Fibroblast of lung (primary cell): ENCODE measurements at regions not wholly inside any gene's neighbourhood (a gene's known extent, or its start where the extent isn't known, plus 50 kb on each side); places are given as distances from the start of the nearest gene placed in this dataset.
A peak's percentile ranks its signal among the peaks of the same experiment; 100 is the strongest.

Source experiments
- DNase-seq, 2 donors: peaks; one replicate each; pipeline versions ENCODE4 v3.0.0 to v3.0.0-alpha.2; 2010; ENCODE audit warnings: low read depth in 2 of 2
- H2AFZ ChIP-seq: 2 replicates; pipeline ENCODE4 v1.5.1; 2012; ENCODE audit warnings: low read length, control low read depth, inconsistent platforms
- H3K27ac ChIP-seq: 2 replicates; pipeline ENCODE4 v1.5.1; 2011; ENCODE audit warnings: low read length, control low read depth; ENCODE audit not compliant: insufficient read depth
- H3K27me3 ChIP-seq: 2 replicates; pipeline ENCODE4 v1.5.1; 2011; ENCODE audit warnings: mild to moderate bottlenecking, low read length; ENCODE audit not compliant: control insufficient read depth, insufficient read depth
- H3K36me3 ChIP-seq: 2 replicates; pipeline ENCODE4 v1.5.1; 2011; ENCODE audit warnings: low read length; ENCODE audit not compliant: control insufficient read depth, insufficient read depth
- H3K4me1 ChIP-seq: 2 replicates; pipeline ENCODE4 v1.5.1; 2011; ENCODE audit warnings: low read length; ENCODE audit not compliant: control insufficient read depth, insufficient read depth; ENCODE audit errors: extremely low read depth
- H3K4me2 ChIP-seq: 2 replicates; pipeline ENCODE4 v1.5.1; 2011; ENCODE audit warnings: low read length, control low read depth; ENCODE audit not compliant: insufficient read depth; ENCODE audit errors: extremely low read depth
- H3K4me3 ChIP-seq, 4 experiments: fragments of 200-600 bp in 1 of 4; sonication (generic) in 1 of 4; replicated peaks in 1 of 4; 2 replicates each; pipeline ENCODE4 v1.5.1; 2011 to 2016; ENCODE audit warnings: low read length in 4 of 4, low read depth in 3 of 4, mild to moderate bottlenecking in 3 of 4, control low read depth in 2 of 4, inconsistent platforms in 1 of 4, mixed read lengths in 1 of 4; ENCODE audit not compliant: insufficient read depth in 1 of 4; ENCODE audit errors: control extremely low read depth in 1 of 4
- H3K79me2 ChIP-seq: 2 replicates; pipeline ENCODE4 v1.5.1; 2012; ENCODE audit warnings: mild to moderate bottlenecking, low read length, inconsistent platforms; ENCODE audit not compliant: control insufficient read depth, insufficient read depth
- H3K9ac ChIP-seq: 2 replicates; pipeline ENCODE4 v1.5.1; 2011; ENCODE audit warnings: mild to moderate bottlenecking, low read length, control low read depth; ENCODE audit not compliant: insufficient read depth
- H3K9me3 ChIP-seq: 2 replicates; pipeline ENCODE4 v1.5.1; 2012; ENCODE audit warnings: low read depth, low read length; ENCODE audit not compliant: control insufficient read depth, insufficient read depth
- H4K20me1 ChIP-seq: 2 replicates; pipeline ENCODE4 v1.5.1; 2011; ENCODE audit warnings: low read length; ENCODE audit not compliant: control insufficient read depth, insufficient read depth; ENCODE audit errors: extremely low read depth
- CTCF ChIP-seq, 2 donors: IDR thresholded peaks in 1 of 2; conservative IDR thresholded peaks in 1 of 2; 1 replicate in 1 of 2; 2 replicates in 1 of 2; pipeline ENCODE4 v1.5.1; 2011 to 2012; ENCODE audit warnings: low read length in 2 of 2, control low read depth in 1 of 2, inconsistent platforms in 1 of 2, low read depth in 1 of 2, mild to moderate bottlenecking in 1 of 2
- EZH2 ChIP-seq: IDR thresholded peaks from 2 replicates; pipeline ENCODE4 v1.5.1; 2012; ENCODE audit warnings: low read length, control low read depth, mild to moderate bottlenecking; ENCODE audit errors: missing control alignments

GRCh38 chrX:95893636-95894035 lies 791.0 kb upstream of the DIAPH2 start:
- DNase-seq: peak; percentile 28 to 98
- TF ChIP-seq CTCF (conservative IDR thresholded peaks at IDR 0.05 in 1 of 2, IDR thresholded peaks at IDR 0.05 in 1 of 2; ENCODE audit: low read depth in 1 of 2, low read length in 2 of 2) (no peak), EZH2 (no peak)
- H3K4me2 ChIP-seq: no peak overlapping the region

GRCh38 chrX:95903490-95903889 lies 781.2 kb upstream of the DIAPH2 start:
- TF ChIP-seq CTCF (conservative IDR thresholded peaks at IDR 0.05 in 1 of 2, IDR thresholded peaks at IDR 0.05 in 1 of 2; ENCODE audit: low read depth in 1 of 2, low read length in 2 of 2) (peak in 1 of 2 donors; percentile 26), EZH2 (no peak)
- DNase-seq: peak in 1 of 2 donors; percentile 64
- no peak overlapping the region for H3K27ac ChIP-seq
- H3K36me3 ChIP-seq: no peaks in the 10 kb centered on the region
- no peak overlapping the region for H2AFZ ChIP-seq
- H4K20me1 ChIP-seq: no peaks in the 10 kb centered on the region
- H3K4me3 ChIP-seq: no peak overlapping the region
- no peaks in the 10 kb centered on the region for H3K4me1 ChIP-seq
- no peaks in the 10 kb centered on the region for H3K9me3 ChIP-seq
- H3K27me3 ChIP-seq: no peaks in the 10 kb centered on the region
- H3K4me2 ChIP-seq: no peak overlapping the region
- H3K79me2 ChIP-seq: no peaks in the 10 kb centered on the region
- H3K9ac ChIP-seq: no peak overlapping the region

More at GRCh38 chrX:95893636-95894035, 791.0 kb upstream of the DIAPH2 start:
- no peaks in the 10 kb centered on the region for H3K79me2 ChIP-seq
- H3K27me3 ChIP-seq: no peaks in the 10 kb centered on the region
- no peaks in the 10 kb centered on the region for H4K20me1 ChIP-seq
- H3K4me3 ChIP-seq: no peak overlapping the region
- no peaks in the 10 kb centered on the region for H3K4me1 ChIP-seq
- no peak overlapping the region for H3K9ac ChIP-seq
- H2AFZ ChIP-seq: no peak overlapping the region
- H3K9me3 ChIP-seq: no peaks in the 10 kb centered on the region
- no peaks in the 10 kb centered on the region for H3K36me3 ChIP-seq
- H3K27ac ChIP-seq: no peak overlapping the region

DNA sequence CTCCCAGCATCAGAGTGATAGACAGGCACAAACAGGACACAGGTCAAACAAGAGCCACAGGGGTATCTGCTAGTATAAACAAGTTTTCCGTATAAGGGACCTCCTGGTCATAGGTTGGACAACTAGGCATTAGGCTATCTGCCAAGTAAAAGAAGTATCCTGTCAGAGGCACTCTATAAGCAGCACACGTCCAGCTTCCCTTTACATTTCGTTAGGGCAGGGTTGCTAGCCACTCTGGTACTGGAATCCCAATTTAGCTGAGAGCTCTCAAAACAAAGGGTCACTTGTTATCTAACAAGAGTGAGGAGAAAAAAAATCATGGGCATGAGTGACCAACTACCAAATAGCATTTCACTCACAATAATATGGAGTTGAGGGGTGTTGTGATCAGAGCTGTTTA lies 780.7 kb upstream of the DIAPH2 start:
- TF ChIP-seq EZH2: no peak
- no peak for TF ChIP-seq CTCF (conservative IDR thresholded peaks at IDR 0.05 in 1 of 2, IDR thresholded peaks at IDR 0.05 in 1 of 2; ENCODE audit: low read depth in 1 of 2, low read length in 2 of 2)
- no peaks in the 10 kb centered on the region for H3K9me3 ChIP-seq
- no peak for DNase-seq
- H3K27ac ChIP-seq: no peak overlapping the region
- H3K4me2 ChIP-seq: no peak overlapping the region
- no peak overlapping the region for H3K4me3 ChIP-seq
- no peak overlapping the region for H2AFZ ChIP-seq
- H3K36me3 ChIP-seq: no peaks in the 10 kb centered on the region
- H4K20me1 ChIP-seq: no peaks in the 10 kb centered on the region
- H3K27me3 ChIP-seq: no peaks in the 10 kb centered on the region
- no peak overlapping the region for H3K9ac ChIP-seq
- no peaks in the 10 kb centered on the region for H3K4me1 ChIP-seq
- no peaks in the 10 kb centered on the region for H3K79me2 ChIP-seq
